NCI-H146 treated with DMSO at 0.1 percent for 48 hours (cell line): ENCODE measurements at regions not wholly inside any gene's neighbourhood (a gene's known extent, or its start where the extent isn't known, plus 50 kb on each side); places are given as distances from the start of the nearest gene placed in this dataset.

ENCODE experiments used
- DNase-seq: peaks from one replicate; lab custom pipeline; 2025; ENCODE audit not compliant: unreplicated experiment; lab: John Stamatoyannopoulos, UW

DNA sequence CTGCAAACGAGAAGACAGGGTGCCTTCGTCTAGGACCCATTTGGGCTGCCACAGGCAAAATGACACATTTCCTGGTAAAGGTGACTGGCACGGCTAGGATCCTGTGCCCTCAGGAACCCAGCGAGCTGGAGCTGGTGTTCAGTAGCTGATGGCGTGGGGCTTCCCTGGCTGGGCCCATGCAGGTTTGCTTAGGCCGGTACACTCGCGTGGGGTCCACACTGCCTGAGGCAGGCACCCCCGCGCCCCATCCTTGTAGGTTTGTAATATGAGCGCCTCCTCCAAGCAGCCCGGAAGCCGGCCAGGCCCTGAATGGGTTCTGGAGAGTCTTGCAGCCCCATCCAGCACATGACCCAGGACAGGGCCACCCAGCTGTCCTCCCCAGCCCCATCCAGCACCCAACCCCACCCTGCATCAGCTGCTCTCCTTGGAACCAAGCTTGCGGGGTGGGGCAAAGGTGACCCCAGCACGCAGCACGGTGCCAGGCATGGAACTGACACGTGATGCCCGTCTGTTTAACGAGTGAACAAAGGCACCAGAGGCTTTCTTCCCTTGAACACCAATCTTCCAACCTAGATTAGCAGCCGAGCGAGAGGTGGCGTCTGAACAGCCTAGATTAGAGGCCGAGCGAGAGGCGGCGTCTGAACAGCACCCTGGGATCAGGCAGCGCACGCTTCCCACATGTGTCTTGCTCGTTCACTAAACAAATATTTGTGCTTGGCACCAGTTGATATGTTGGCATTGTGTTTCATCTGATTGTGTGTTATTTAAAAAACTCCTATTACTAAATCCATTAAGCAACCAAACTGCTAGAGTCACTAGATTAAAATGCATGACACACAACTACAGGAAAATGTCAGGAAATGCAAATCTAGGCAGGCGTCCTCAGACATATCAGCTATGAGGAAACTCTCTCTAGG lies 112.1 kb downstream of the DLL1 start:
- peak; percentile 93 for DNase-seq

DNA sequence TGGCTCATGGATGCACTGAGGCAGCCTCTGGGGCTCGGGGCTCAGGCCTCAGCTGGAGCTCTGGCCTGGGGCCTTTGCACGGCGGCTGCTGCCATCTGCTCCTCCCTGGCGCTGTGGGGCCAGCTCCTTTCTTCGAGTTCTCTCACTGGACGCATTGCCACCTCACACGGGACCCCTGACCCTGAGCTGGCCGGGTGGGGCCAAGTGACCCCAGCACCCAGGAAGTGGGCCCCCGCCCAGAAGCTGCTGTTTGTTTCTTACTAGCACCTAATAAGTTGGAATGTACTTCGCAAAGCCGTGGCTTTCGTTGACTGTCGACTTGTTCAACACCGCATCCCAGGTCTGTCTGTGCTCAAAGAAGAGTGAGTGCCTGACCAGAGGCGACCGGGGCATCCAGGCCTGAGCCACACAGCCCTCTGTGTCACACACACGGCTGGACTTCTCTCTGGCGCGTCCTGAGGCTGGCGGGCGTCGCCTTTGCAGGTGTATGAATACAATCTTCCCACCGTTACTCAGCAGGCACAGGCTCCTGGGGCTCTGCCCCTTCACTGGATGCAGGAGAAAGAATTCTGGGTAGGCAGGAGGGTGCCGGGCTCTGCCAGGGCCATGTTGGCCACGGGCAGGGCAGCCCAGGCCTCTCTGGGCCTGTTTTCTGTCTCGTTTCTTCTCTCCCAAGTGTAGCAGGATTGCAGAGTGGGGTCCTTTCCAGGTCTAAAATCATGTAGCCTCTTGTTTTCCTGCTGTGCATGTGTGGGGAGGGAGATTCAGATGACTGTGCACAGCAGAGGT lies 112.9 kb downstream of the DLL1 start:
- peak; percentile 54 for DNase-seq

DNA sequence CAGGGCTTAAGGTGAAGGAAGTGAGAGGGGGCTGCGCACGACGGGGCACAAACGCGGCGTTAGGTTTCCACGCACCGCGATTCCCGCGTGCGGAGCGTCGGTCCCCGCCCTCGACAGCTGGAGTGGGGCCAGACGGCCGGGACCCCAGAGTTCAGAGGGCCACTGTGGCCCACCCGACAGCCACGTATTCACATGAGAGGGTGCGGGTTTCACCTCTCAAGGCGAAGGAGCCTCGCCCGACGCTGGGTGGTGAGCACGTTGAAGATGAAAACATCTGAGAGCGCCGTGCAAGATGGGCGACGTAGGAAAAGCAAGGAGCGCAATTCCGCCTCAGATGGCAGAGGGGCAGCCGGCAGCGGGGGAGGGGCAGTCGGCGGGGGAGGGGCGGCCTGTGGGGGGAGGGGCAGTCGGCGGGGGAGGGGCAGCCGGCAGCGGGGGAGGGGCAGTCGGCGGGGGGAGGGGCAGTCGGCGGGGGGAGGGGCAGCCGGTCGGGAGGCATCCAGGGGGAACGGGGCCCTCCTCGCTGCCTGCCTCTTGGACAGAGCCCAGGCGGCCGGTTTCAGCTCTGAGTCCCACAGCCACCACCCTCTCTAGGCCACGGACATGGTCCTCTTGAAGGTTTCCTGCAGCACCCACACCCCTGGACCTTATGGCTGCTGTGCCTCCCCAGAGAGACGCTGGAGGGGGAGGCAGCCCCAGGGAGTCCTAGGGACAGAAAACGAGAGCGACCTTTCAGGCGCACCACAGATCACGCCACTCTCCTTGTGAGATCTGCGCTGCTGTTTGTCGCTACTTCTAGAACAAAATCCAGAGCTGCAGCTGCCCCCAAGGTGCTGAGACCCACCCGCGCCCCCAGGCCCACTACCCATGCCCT lies 113.7 kb downstream of the DLL1 start:
- no peak for DNase-seq

DNA sequence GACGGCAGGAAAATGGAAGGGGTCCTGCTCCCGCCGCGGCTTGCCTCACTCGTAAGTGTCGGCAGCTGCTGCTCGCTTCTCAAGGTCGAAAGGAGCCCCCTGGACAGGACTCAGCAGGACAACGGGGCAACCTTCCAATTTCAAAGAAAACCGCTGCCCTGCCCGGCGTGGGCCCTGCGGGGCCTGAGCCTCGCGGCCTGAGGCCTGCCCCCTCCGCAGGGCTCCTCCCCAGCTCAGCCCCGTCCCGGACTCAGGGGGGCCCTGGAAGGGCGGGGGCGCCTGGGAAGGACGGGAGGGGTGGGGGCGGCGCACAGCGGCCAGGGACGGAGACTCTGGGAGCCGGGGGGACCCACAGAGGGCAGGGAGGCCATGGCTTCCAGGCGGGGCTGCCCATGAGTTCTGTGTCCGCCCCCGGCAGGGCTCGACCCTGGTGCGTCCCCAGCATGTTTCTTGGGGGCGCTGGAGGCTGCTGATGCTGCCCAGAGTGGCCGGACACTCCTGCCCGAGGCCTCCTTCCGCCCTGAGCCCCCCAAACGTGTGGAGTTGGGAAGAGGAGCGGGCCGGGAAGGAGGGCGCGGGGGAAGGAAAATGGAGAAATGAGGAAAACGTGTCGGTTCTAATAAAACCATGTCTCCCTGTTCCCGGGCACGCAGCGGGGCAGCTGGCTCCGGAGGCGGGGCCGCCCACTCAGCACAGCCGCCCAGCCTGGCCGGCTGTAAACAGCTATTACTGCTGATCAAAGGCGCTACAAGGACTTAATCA lies 114.6 kb downstream of the DLL1 start:
- DNase-seq = peak; percentile 87

DNA sequence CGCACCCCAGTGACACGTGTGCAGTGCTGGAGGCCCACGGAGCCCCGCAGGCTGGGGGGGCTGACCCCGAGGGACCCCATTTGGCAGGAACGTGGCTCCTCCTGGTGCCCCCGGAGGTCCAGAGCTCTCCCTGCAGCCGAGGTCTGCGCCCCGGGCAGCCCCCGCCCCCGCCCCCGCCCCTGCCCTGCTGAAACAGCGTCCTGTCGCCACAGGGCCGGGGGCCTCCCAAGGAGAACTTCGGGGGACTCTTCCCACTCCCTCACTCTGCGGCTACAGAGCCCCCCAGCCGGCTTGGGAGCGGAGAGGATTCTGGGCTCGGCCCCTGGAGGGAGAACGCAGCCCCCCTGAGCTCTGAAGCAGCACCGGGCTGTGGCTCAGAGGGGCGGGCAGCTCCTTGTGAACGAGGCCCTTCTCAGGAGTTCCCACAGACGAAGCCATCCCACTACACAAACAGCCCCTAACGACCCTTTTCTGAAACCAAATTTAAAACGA lies 115.2 kb downstream of the DLL1 start:
- no peak for DNase-seq

DNA sequence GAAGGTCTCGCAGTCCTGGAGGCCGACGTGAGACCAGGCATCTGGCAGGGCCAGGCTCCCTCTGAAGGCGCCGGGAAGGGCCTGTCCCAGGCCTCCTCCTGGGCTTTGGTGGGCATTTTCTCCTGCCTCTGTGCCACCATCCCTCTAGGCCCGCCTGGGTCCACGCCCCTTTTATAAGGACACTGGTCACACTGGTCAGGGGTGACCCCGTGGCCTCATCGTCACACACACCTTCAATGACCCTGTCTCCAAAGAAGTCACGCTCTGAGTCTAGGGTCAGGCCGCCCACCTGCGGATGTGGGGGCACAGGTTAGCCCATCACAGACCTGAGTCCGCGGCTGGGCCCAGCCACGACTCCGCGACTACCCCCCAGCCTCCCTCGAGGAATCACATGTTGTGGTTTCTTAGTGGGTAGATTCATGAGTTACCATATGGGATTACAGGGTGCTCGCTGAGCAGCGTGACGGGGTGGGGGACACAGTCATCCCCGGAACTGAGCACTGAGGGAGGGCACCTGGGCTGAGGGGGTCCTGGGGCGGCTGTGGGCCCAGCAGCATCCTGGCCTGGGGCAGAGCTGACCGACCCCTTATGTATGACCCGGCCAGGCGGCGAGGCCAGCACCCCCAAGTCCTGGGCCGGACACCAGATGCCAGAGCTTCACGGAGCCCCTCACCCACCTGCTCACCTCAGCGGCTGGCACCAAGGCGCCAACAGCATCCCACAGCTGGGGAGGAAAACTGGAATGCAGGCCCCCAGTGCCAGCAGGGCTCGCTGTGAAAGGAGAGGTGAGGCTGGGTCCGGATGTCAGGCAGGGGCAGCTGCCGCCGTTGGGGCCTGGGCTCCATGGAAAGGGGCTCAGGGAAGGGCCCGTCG lies 115.9 kb downstream of the DLL1 start:
- DNase-seq = no peak

DNA sequence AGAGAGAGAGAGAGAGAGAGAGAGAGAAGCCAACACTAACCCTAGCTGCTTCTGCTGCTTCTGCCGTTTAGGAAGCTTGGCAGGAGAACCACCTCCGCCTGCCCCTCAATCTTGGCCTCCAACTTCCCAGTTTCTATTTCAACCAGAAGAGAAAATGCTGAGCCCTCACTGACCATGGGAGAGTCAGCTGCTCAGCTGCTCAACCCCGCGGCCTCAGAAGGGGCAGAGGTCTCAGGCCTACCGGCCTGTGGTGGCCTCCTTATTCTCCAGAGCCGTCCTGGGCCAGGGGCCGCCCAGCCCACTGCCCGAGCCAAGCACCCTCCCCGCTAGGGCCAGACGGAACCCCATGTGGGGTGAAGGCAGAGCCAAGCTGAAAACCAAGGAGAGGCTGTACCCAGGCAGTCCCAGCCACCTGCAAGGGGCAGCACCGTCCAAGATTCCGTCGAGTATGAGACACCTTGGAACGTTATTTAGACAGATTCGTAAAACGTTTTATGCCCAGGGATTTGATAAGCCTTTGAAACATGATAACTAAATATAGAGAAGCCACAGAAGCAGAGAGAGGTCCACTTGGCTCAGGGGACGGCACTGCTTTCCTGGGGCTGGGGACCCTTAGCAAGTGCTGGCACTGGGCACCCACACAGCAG lies 116.6 kb downstream of the DLL1 start:
- DNase-seq = no peak

DNA sequence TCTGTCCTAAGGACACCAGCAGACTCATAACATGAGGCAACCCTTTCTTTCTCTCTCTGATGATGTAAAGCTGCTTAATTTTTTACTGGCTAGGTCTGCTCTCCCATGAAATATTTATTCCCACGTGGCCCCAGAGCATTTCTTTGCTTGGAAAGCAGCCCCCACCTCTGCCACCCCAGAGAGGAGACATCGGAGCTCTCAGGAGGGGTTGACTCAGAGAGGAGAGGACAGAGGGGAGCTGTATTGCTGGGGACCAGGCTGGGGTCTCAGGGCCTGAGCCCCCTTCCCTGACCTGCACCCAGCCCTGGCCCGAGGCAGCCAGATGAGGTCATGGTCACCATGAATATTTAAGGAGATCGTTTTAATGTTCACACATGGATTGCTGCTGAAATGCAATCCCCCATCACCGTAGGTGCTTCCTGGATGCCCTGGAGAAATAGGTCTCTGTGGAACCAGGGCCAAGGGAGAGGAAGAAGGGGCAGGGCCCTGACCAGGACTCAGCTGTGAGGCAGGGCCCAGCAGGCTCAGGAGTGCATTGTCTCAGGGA lies 117.5 kb downstream of the DLL1 start:
- DNase-seq = no peak

DNA sequence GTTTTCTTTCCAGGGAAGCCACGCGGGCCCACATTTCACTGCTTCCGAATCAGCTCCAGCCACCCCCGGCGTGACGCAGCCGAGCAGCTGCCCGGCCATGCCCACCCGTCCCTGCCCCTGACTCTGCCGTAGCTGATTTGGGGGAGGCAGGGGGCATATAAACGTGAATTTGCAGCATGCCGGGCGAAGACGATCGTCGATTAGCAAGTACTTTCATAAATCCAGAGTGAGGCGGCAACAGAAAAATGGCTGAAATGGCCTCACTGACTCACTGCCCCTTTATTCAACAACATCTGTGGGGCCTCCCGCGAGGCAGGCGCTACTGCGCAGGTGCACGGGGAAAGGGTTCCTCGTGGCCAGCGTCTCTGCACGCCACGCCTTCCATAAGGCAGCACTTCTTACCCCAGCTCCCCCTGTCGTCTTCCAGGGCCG lies 118.0 kb downstream of the DLL1 start:
- DNase-seq = no peak

DNA sequence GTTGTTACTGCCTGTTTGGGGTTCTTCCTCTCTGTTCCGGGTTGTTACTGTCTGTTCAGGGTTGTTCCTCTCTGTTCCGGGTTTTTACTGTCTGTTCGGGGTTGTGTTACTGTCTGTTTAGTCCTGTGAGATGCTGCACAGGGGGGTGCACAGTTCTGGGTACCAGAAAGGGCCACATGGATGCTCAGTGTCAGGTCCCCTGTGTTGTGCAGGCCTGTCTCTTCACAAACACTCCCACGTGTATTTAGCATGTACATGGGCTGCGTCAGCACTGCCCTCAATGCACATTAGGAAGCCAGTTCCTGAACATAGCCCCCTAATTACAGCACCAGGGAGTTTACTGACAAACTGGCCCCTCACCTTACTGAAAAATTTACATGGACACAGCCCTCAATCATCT lies 118.5 kb downstream of the DLL1 start:
- no peak for DNase-seq

DNA sequence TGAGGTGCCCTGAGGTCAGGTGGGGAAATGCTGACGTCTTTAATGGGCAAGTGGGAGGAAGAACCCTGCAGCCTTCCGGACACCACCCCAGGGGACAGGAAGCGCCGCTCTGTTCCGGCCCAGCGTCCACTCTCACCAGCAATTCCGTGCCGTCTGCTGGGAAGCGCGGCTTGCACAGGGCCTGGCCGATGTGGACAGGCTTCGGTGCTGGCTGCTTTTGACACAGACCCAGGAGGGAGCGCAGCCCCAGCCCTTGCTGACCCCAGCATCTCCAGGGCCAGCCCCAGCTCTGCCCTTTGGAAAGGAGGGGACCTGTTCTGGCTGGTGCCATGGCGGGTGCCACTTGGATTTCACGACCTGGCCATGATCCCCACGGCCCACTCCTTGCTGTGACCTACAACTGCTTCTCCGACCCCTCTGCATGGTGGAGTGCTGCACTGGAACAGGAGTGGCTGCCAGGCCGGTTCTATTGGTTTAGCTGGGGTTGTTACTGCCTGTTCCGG lies 123.2 kb downstream of the DLL1 start:
- DNase-seq = no peak

DNA sequence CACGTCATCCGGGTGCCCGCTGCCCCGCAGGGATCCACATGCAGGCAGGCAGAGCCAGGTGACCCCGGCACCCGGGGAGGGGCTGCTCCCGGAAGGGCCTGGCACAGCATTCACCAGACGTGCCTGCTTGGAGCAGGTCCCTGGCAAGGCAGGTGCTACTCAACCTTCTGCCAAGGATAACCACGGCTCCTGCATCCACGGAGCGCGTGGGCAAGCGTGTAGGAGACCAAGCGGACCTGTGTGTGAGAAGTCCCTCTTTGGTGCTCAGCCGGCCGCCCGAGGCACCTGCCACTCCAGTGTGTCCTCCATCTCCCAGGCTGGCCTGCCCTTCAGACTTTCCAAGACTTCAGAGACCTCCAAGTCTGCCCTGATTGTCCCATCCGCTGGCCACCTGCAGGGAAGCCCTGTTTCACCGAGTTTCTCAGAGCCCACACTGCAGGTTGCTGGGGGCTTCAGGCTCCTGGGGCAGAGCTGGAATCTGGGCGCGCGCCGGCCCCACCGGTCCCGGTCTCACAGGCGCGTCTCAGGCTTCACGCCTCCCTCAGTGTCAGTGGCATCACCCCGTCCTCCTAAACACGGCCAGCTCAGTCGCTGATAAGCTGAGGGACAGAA lies 124.3 kb downstream of the DLL1 start:
- DNase-seq = no peak

DNA sequence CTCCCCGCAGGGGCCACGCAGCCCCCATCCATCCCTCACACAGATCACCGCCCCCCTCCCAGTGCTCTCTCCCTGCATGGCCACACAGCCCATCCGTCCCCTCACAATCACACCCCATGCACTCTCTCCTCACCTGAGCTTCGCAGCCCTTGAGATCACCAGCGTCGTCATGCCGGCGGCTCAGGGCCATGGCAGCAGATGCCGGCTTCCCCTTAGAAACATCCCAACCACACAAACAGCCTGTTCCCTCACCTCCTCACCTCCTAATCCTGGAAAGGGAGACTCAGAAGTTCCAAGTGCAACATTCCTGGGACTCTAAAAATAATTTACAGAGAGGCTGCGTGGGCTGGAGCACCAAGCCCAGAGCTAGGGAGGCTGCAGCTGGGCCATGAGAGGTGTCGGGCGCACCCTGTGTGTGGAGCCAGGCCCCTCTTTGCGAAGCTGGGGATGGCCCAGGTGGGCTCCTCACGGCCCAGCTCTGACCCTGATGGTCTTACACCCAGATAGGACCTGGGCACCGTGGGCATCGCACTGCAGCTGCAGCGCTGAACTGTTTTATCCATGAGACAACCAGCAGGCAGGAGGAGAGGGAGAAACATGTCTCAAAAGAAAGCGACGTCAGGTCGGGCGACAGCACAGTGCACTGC lies 125.3 kb downstream of the DLL1 start:
- DNase-seq = no peak

DNA sequence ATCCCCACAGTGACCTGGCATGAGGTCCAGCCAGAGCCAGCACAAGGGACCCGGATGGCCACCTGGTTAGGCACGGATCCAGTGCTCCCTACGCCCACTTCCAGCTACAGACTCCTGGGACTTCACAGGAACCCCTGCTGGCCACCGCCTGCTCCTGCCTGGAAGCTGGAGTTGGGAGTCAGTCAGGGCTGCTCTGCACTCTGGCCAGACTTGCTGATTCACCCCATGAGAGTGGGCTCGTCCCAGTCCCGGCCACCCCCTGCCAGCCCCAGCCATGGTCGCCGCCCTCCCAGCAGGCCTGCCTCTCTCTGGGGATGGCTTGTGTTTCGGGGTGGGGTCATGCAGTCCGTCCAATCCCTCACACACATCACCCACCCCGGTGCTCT lies 125.8 kb downstream of the DLL1 start:
- no peak for DNase-seq

DNA sequence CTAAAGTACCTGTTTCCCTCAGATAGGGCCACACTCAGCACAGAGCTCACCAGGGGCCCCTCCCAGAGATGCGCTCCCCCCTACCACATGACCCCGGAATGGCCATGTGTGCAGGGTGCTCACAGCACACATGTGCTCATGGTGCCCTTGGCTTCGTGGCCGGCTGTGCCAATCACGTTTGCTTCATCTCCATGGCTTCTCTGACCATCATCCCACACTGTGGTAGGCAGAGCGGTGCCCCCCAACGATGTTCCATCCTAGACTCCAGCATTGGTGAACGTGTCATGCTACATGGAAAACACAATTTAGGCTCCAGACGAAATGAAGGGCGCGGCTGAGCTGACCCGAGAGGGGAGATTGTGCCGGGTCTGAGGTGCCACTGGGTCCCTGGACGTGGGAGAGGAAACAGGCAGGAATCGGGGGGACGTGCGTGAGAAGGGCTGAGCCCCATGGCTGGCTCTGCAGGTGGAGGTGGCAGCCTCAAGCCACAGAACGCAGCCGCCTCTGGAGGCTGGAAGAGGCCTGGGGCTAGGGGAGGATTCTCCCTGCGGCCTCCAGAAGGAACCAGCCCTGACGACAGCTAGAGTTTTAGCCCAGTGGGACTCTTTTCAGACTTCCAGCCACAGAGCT lies 126.5 kb downstream of the DLL1 start:
- DNase-seq = no peak

DNA sequence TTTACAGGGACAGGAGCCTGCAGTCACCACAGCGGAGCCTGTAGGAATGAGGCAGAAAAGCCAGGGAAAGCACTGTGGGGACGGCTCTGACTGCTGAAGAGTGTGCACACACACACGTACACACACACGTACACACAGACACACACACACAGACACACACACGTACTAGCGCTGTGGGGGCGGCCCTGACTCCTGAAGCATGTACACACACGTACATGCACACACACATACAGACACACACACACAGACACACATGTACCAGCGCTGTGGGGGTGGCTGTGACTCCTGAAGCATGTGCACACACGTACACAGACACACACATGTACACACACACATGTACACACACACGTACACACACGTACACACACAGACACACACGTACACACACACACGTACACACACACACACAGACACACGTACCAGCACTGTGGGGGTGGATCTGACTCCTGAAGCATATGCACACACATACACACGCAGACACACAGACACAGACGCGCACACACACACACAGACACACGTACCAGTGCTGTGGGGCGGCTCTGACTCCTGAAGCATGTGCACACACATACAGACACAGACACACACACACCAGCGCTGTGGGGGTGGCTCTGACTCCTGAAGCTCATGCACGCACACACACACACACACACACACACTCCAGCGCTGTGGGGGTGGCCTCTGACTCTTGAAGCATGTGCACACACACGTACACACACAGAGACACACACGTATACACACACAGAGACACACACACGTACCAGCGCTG lies 127.3 kb downstream of the DLL1 start:
- DNase-seq = no peak
